Keratinocyte (primary cell): ENCODE measurements at regions not wholly inside any gene's neighbourhood (a gene's known extent, or its start where the extent isn't known, plus 50 kb on each side); places are given as distances from the start of the nearest gene placed in this dataset.
"Not testable (repeated sequence)": the region's sequence is repeated elsewhere in the genome, so short reads cannot be mapped to it uniquely, and the experiment has no call there.

ENCODE experiments used
- DNase-seq: peaks from one replicate; pipeline ENCODE4 v3.0.0-alpha.2; 2011; ENCODE audit warnings: low read depth, missing footprints, low spot score
- FAIRE-seq: peaks from 2 replicates; lab custom pipeline; 2011; peaks lifted over from hg19 to GRCh38; lab: Jason Lieb, UNC
- H2AFZ ChIP-seq: 2 replicates; pipeline ENCODE4 v1.6.0; 2012; ENCODE audit warnings: low read length, control low read depth, inconsistent platforms; ENCODE audit not compliant: control insufficient read depth
- H3K27ac ChIP-seq: 2 replicates; pipeline ENCODE4 v1.5.1; 2011; ENCODE audit warnings: low read length; ENCODE audit not compliant: control insufficient read depth, insufficient read depth
- H3K27me3 ChIP-seq: 3 replicates; pipeline ENCODE4 v1.6.0; 2011; ENCODE audit warnings: low read length; ENCODE audit not compliant: control insufficient read depth, insufficient read depth; ENCODE audit errors: extremely low read depth
- H3K36me3 ChIP-seq, 2 experiments: 2 replicates in 1 of 2; 3 replicates in 1 of 2; pipeline ENCODE4 v1.5.1; 2011; ENCODE audit warnings: low read length in 2 of 2, mild to moderate bottlenecking in 1 of 2; ENCODE audit not compliant: control insufficient read depth in 2 of 2, insufficient read depth in 2 of 2; ENCODE audit errors: extremely low read depth in 1 of 2
- H3K4me1 ChIP-seq: 3 replicates; pipeline ENCODE4 v1.5.1; 2011; ENCODE audit warnings: low read length; ENCODE audit not compliant: control insufficient read depth, insufficient read depth; ENCODE audit errors: extremely low read depth
- H3K4me2 ChIP-seq: 3 replicates; pipeline ENCODE4 v1.6.0; 2011; ENCODE audit warnings: low read depth, low read length; ENCODE audit not compliant: control insufficient read depth, insufficient read depth; ENCODE audit errors: extremely low read depth
- H3K4me3 ChIP-seq, 3 experiments: fragments of 200-600 bp in 1 of 3; sonication (generic) in 1 of 3; 2 replicates in 2 of 3; 3 replicates in 1 of 3; pipeline ENCODE4 v1.5.1; 2011 to 2016; ENCODE audit warnings: low read length in 3 of 3, mild to moderate bottlenecking in 3 of 3, control low read depth in 2 of 3, inconsistent platforms in 1 of 3, low read depth in 1 of 3, mixed read lengths in 1 of 3, mixed run types in 1 of 3, moderate library complexity in 1 of 3; ENCODE audit not compliant: control insufficient read depth in 2 of 3, insufficient read depth in 2 of 3; ENCODE audit errors: extremely low read depth in 1 of 3
- H3K79me2 ChIP-seq: 2 replicates; pipeline ENCODE4 v1.6.0; 2012; ENCODE audit warnings: low read length; ENCODE audit not compliant: control insufficient read depth, insufficient read depth
- H3K9ac ChIP-seq: 3 replicates; pipeline ENCODE4 v1.6.0; 2011; ENCODE audit warnings: low read length; ENCODE audit not compliant: control insufficient read depth, insufficient read depth; ENCODE audit errors: extremely low read depth
- H3K9me1 ChIP-seq: 3 replicates; pipeline ENCODE4 v1.6.0; 2011; ENCODE audit warnings: low read length; ENCODE audit not compliant: control insufficient read depth, insufficient read depth; ENCODE audit errors: extremely low read depth
- H3K9me3 ChIP-seq: 2 replicates; pipeline ENCODE4 v1.5.1; 2012; ENCODE audit warnings: low read depth, low read length; ENCODE audit not compliant: control insufficient read depth
- H4K20me1 ChIP-seq: 3 replicates; pipeline ENCODE4 v1.6.0; 2011; ENCODE audit warnings: low read length; ENCODE audit not compliant: control insufficient read depth, insufficient read depth; ENCODE audit errors: extremely low read depth
- dilution Hi-C: fragments of 300-500 bp; cut with MboI; formaldehyde crosslinking; loops from one replicate; pipeline ENCODE4 v1.7.0; 2020; ENCODE audit warnings: low sequenced_read_pairs; ENCODE audit not compliant: extremely low pct_ligation_motif_present

GRCh38 chr17:16839242-16840175 is 132.4 kb downstream of the TNFRSF13B start:
- H3K27me3 ChIP-seq, H3K9ac ChIP-seq, H3K9me1 ChIP-seq, FAIRE-seq, H3K4me1 ChIP-seq, H3K27ac ChIP-seq, DNase-seq, H3K36me3 ChIP-seq, H2AFZ ChIP-seq, H3K79me2 ChIP-seq, H3K4me2 ChIP-seq, H3K9me3 ChIP-seq, dilution Hi-C loops, H3K4me3 ChIP-seq, H4K20me1 ChIP-seq: not testable (repeated sequence)

- H3K9me1 ChIP-seq, H3K27me3 ChIP-seq, H4K20me1 ChIP-seq, DNase-seq, H3K9ac ChIP-seq, dilution Hi-C loops, H3K36me3 ChIP-seq, H2AFZ ChIP-seq, H3K4me3 ChIP-seq, H3K4me1 ChIP-seq, H3K9me3 ChIP-seq, H3K27ac ChIP-seq, H3K4me2 ChIP-seq, FAIRE-seq, H3K79me2 ChIP-seq: not testable (repeated sequence)
These were observed 133.1 kb downstream of the TNFRSF13B start for GRCh38 chr17:16838795-16839194.

GRCh38 chr17:16838287-16838686 is 133.6 kb downstream of the TNFRSF13B start:
- H3K9me1 ChIP-seq, H3K79me2 ChIP-seq, H3K9me3 ChIP-seq, H3K4me1 ChIP-seq, dilution Hi-C loops, H3K9ac ChIP-seq, H2AFZ ChIP-seq, H3K36me3 ChIP-seq, FAIRE-seq, DNase-seq, H3K4me3 ChIP-seq, H4K20me1 ChIP-seq, H3K27me3 ChIP-seq, H3K27ac ChIP-seq, H3K4me2 ChIP-seq: not testable (repeated sequence)

GRCh38 chr17:16837468-16838266 is 134.3 kb downstream of the TNFRSF13B start:
- H3K27ac ChIP-seq, H3K36me3 ChIP-seq, DNase-seq, H3K27me3 ChIP-seq, H4K20me1 ChIP-seq, H3K9me1 ChIP-seq, H3K4me2 ChIP-seq, FAIRE-seq, H2AFZ ChIP-seq, H3K4me3 ChIP-seq, H3K79me2 ChIP-seq, H3K9me3 ChIP-seq, dilution Hi-C loops, H3K4me1 ChIP-seq, H3K9ac ChIP-seq: not testable (repeated sequence)
